Neural crest cell (in vitro differentiated cells): ENCODE measurements at regions not wholly inside any gene's neighbourhood (a gene's known extent, or its start where the extent isn't known, plus 50 kb on each side); places are given as distances from the start of the nearest gene placed in this dataset.

ENCODE experiments used
- DNase-seq: peaks from one replicate; pipeline ENCODE4 v3.0.0; 2021; ENCODE audit warnings: low read depth, mixed read lengths, low spot score
- H3K27ac Mint-ChIP-seq: one replicate; pipeline ENCODE4 v1.8.0; 2021; ENCODE audit warnings: mild to moderate bottlenecking, mixed read lengths; ENCODE audit not compliant: unreplicated experiment
- H3K27me3 Mint-ChIP-seq: 2 replicates; pipeline ENCODE4 v1.8.0; 2021; ENCODE audit warnings: low read depth, mild to moderate bottlenecking, mixed read lengths
- H3K36me3 Mint-ChIP-seq: 2 replicates; pipeline ENCODE4 v1.8.0; 2021; ENCODE audit warnings: low read depth, mild to moderate bottlenecking, mixed read lengths
- H3K4me1 Mint-ChIP-seq: 2 replicates; pipeline ENCODE4 v1.8.0; 2021; ENCODE audit warnings: mixed read lengths
- H3K4me3 Mint-ChIP-seq: one replicate; pipeline ENCODE4 v1.8.0; 2021; ENCODE audit warnings: mild to moderate bottlenecking, mixed read lengths
- H3K9me3 Mint-ChIP-seq: 2 replicates; pipeline ENCODE4 v1.8.0; 2021; ENCODE audit warnings: mixed read lengths
- TF ChIP-seq, protein P1 (sequence below): fragments of 200-600 bp; sonication (generic); conservative IDR thresholded peaks from 2 replicates; pipeline ENCODE4 v1.5.0; 2021; ENCODE audit warnings: antibody characterized with exemption, mild to moderate bottlenecking

DNA sequence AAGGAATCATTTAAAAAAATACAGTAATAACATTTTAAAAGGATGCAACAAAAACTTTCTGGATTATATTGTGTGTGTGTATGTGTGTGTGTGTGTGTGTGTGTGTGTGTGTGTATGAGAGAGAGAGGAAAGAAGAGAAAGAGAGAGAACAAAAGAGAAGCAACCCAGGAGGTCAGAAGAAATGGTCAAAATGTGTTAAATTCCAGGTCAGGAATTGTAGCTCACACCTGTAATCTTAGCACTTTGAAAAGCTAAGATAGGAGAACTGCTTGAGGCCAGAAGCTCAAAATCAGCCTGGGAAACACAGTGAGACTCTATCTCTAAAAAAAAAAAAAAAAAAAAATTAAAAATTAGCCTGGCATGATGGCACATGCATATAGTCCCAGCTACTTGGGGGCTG is 311.8 kb upstream of the CDH12 start:
- Mint-ChIP-seq H3K27ac (no peak overlapping the region), H3K4me1 (no peaks in the 10 kb centered on the region), H3K4me3 (no peak overlapping the region), H3K27me3 (no peaks in the 10 kb centered on the region), H3K9me3 (no peaks in the 10 kb centered on the region), H3K36me3 (no peaks in the 10 kb centered on the region)
- DNase-seq, result no peak
- TF ChIP-seq, protein P1, sequence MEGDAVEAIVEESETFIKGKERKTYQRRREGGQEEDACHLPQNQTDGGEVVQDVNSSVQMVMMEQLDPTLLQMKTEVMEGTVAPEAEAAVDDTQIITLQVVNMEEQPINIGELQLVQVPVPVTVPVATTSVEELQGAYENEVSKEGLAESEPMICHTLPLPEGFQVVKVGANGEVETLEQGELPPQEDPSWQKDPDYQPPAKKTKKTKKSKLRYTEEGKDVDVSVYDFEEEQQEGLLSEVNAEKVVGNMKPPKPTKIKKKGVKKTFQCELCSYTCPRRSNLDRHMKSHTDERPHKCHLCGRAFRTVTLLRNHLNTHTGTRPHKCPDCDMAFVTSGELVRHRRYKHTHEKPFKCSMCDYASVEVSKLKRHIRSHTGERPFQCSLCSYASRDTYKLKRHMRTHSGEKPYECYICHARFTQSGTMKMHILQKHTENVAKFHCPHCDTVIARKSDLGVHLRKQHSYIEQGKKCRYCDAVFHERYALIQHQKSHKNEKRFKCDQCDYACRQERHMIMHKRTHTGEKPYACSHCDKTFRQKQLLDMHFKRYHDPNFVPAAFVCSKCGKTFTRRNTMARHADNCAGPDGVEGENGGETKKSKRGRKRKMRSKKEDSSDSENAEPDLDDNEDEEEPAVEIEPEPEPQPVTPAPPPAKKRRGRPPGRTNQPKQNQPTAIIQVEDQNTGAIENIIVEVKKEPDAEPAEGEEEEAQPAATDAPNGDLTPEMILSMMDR, result no peak

DNA sequence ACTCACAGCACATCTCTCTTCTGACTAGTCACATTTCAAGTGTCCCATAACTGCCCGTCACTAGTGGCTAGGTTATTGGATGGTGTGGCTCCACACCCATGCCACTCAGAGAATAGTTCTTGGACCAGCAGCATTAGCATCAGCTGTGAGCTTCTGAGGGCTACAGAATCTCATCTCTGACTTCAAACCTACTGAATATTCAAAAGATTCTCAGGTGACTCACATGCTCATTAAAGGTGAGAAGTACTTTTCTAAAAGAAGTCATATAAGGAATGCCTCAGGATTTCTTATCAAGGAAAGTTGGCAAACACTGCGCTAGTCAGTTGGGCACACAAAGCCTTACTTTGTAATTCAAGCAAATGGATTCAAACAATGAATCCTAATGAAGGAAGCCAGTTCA is 305.0 kb upstream of the CDH12 start:
- Mint-ChIP-seq H3K36me3 (no peaks in the 10 kb centered on the region), H3K27me3 (no peaks in the 10 kb centered on the region), H3K4me3 (no peak overlapping the region), H3K4me1 (no peaks in the 10 kb centered on the region), H3K9me3 (no peaks in the 10 kb centered on the region), H3K27ac (no peak overlapping the region)
- no peak for DNase-seq
- TF ChIP-seq, protein P1, result no peak

DNA sequence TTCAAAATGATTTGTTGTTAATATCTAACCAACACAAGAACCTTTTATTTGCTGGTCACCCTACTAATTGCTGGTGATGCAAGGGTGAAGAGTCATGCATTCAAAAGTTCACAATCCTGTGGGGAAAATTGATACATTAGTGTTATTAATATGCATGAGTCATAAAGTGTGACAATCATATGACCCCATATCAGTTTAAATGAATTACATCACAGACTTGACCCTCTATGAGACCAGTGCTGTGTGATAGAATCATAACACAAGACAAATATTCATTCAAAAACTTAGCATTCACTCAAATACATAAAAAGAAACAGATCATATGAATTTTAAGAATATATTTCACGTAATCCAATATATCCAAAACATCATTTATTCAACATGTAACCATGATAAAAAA is 304.6 kb upstream of the CDH12 start:
- no peaks in the 10 kb centered on the region for H3K36me3 Mint-ChIP-seq
- no peak overlapping the region for H3K27ac Mint-ChIP-seq
- H3K4me1 Mint-ChIP-seq, result no peaks in the 10 kb centered on the region
- no peak overlapping the region for H3K4me3 Mint-ChIP-seq
- H3K27me3 Mint-ChIP-seq, result no peaks in the 10 kb centered on the region
- H3K9me3 Mint-ChIP-seq, result no peaks in the 10 kb centered on the region
- no peak for DNase-seq
- TF ChIP-seq, protein P1, result no peak

DNA sequence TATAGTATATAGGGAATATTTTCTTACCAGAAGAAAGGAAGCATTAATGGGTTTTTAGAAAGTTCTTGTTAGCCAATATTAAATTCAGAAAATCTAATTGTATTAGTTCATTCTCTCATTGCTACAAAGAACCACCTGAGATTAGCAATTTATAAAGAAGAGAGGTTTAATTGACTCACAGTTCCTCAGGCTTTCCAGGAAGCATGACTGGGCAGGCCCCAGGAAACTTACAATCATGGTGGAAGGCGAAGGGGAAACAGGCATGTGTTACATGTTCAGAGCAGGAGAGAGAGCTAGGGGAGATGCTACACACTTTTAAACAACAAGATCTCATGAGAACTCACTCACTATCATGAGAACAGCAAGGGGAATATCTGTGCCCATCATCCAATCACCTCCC is 304.0 kb upstream of the CDH12 start:
- no peaks in the 10 kb centered on the region for H3K36me3 Mint-ChIP-seq
- H3K4me3 Mint-ChIP-seq, result no peak overlapping the region
- no peaks in the 10 kb centered on the region for H3K9me3 Mint-ChIP-seq
- no peaks in the 10 kb centered on the region for H3K4me1 Mint-ChIP-seq
- TF ChIP-seq, protein P1, result no peak
- no peaks in the 10 kb centered on the region for H3K27me3 Mint-ChIP-seq
- no peak for DNase-seq
- H3K27ac Mint-ChIP-seq, result no peak overlapping the region

DNA sequence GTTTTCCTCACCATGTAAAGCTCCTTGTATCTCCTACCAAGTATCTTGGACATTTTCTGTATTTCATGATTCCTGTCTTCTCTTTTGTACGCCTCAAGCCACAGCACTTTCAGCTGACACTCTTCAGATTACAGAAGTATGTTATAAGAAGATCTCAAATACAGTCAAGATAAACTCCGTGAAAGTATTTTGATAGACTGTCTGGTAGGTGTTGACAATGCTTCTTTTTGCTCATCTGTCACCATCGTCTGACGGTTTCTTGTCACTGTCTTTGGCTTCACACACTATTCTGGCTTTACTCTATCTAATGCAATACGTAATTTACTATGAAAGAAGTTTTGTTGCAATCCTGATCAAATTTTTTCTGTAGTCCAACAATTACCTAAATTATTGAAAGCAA is 294.5 kb upstream of the CDH12 start:
- Mint-ChIP-seq H3K9me3 (peaks cover 11% of the 10 kb centered on the region), H3K27me3 (no peaks in the 10 kb centered on the region), H3K27ac (no peak overlapping the region), H3K4me3 (no peak overlapping the region), H3K4me1 (no peaks in the 10 kb centered on the region), H3K36me3 (no peaks in the 10 kb centered on the region)
- TF ChIP-seq, protein P1, result no peak
- DNase-seq, result no peak

DNA sequence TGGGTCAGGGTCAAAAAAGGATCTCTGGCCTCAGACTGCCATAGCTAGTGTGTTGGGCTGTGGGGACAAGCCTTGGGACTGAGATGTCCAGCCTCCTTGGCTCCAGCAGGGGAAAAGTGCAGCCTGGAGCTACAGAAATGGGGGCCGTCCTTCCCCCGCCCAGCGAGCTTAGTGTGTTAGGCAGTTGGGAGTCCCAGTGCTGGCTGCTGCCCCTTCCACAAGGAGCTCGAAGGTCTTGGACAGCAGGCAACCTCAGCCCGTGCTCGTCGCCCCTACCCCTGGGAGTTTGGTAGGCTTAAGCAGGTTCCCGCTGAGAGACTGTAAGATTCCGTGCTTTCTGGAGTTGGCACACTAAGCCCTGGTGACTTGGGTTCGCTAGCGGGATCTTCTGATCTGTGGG is 293.0 kb upstream of the CDH12 start:
- Mint-ChIP-seq H3K4me3 (no peak overlapping the region), H3K4me1 (no peaks in the 10 kb centered on the region), H3K9me3 (peaks cover 11% of the 10 kb centered on the region), H3K36me3 (no peaks in the 10 kb centered on the region), H3K27ac (no peak overlapping the region), H3K27me3 (no peaks in the 10 kb centered on the region)
- DNase-seq, result no peak
- TF ChIP-seq, protein P1, result no peak
